ENCODE measurements at regions not wholly inside any gene's neighbourhood (a gene's known extent, or its start where the extent isn't known, plus 50 kb on each side); places are given as distances from the start of the nearest gene placed in this dataset.

DNA sequence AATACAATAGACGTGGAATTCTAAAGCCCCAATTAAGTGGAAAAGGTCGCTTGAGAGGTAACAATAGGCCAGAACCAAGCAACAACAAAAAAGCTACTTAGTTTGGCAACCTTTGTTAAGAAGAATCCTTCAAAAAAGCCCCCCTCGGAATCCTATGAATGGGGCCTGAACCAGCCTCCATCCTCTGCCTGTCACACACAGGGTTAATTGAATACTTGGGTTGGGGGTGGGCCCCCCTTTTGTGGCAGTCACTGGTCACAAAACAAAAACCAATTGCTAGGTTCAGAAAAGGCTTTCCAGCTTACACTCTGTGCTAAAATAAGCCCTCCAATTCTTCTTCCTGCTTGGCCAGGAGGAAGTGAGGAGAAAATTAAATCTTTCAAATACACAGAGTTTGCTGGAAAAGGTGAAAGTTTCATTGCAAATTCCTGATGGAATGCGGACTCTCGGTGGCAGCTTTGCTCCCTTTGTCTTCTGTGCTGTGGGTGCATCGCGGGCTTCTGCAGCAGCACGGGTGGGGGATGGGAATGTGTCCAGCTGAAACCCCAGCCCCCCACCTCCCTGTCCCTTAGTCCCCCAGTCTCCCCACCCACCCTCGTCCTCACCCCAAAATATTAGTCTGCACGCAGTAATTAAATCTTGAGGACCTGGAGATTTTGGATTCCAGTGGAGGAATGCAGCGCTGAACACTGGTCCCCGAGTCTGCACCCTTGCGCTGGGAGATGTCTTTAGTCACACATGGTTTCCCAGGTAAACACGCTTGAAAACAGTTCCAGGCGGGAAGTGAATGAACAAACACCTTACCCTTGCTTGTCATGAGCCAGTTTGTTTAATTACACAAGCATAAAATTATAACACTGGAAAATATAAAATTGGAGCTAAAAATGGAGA is 254.3 kb downstream of the SOX11 start:
- H3K27me3 Mint-ChIP-seq (ENCODE audit: low read depth, poor library complexity): peaks cover 10% of the 10 kb centered on the region
- peaks cover 30% of the 10 kb centered on the region for H3K4me1 Mint-ChIP-seq
- peak overlapping the region; percentile 64 for H3K4me3 Mint-ChIP-seq
- no peak overlapping the region for H3K27ac Mint-ChIP-seq
- no peaks in the 10 kb centered on the region for H3K9me3 Mint-ChIP-seq
- TF ChIP-seq, protein P1, sequence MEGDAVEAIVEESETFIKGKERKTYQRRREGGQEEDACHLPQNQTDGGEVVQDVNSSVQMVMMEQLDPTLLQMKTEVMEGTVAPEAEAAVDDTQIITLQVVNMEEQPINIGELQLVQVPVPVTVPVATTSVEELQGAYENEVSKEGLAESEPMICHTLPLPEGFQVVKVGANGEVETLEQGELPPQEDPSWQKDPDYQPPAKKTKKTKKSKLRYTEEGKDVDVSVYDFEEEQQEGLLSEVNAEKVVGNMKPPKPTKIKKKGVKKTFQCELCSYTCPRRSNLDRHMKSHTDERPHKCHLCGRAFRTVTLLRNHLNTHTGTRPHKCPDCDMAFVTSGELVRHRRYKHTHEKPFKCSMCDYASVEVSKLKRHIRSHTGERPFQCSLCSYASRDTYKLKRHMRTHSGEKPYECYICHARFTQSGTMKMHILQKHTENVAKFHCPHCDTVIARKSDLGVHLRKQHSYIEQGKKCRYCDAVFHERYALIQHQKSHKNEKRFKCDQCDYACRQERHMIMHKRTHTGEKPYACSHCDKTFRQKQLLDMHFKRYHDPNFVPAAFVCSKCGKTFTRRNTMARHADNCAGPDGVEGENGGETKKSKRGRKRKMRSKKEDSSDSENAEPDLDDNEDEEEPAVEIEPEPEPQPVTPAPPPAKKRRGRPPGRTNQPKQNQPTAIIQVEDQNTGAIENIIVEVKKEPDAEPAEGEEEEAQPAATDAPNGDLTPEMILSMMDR (IDR thresholded peaks at IDR 0.05): no peak
- H3K36me3 Mint-ChIP-seq (ENCODE audit: low read depth): no peaks in the 10 kb centered on the region
- DNase-seq: peak; percentile 21

DNA sequence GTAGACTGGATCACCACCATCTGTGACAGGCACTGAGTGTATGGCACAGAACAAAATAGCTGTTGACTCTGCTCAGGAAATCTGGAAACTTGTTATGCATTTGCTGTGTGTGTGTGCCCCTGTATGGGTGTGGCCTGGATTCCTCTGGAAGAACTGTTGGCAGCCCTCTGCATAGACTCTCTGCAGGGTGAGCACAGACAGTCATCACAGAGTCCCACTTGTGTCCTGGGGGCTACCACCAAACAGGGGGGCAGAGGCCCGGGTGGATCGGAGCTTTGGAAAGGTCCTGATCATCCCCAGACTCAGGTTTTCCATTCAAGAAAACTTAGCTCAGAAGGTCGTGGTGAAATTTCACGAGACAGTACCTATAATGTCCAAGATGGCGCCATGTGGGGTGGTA is 258.6 kb downstream of the SOX11 start:
- TF ChIP-seq, protein P1 (IDR thresholded peaks at IDR 0.05): no peak
- H3K36me3 Mint-ChIP-seq (ENCODE audit: low read depth): no peaks in the 10 kb centered on the region
- H3K27me3 Mint-ChIP-seq (ENCODE audit: low read depth, poor library complexity): no peaks in the 10 kb centered on the region
- no peak overlapping the region for H3K4me3 Mint-ChIP-seq
- no peak for DNase-seq
- H3K4me1 Mint-ChIP-seq: peaks cover 27% of the 10 kb centered on the region
- H3K27ac Mint-ChIP-seq: no peak overlapping the region
- H3K9me3 Mint-ChIP-seq: no peaks in the 10 kb centered on the region

DNA sequence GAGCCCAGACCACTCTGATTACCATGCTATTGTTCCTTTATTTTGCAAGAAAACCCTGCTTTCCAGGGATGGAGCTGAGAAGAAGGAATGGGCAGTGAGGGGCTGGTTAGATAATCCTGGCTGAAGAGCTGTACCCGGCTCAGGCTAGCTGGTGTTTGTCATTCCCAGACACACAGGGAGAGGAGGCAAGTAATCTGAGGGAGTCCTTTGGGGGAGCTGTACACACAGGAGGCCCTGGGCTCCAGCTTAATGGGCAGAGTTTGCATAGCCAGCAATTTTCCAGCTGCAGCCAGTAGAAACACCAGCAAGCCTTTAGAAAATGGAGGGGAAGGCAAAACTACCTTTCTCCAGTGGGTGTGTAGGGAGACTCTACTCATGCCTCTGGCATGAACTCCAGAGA is 259.3 kb downstream of the SOX11 start:
- no peaks in the 10 kb centered on the region for H3K36me3 Mint-ChIP-seq (ENCODE audit: low read depth)
- no peaks in the 10 kb centered on the region for H3K9me3 Mint-ChIP-seq
- no peaks in the 10 kb centered on the region for H3K27me3 Mint-ChIP-seq (ENCODE audit: low read depth, poor library complexity)
- H3K4me1 Mint-ChIP-seq: peaks cover 20% of the 10 kb centered on the region
- TF ChIP-seq, protein P1 (IDR thresholded peaks at IDR 0.05): no peak
- no peak overlapping the region for H3K4me3 Mint-ChIP-seq
- H3K27ac Mint-ChIP-seq: no peak overlapping the region
- DNase-seq: no peak

DNA sequence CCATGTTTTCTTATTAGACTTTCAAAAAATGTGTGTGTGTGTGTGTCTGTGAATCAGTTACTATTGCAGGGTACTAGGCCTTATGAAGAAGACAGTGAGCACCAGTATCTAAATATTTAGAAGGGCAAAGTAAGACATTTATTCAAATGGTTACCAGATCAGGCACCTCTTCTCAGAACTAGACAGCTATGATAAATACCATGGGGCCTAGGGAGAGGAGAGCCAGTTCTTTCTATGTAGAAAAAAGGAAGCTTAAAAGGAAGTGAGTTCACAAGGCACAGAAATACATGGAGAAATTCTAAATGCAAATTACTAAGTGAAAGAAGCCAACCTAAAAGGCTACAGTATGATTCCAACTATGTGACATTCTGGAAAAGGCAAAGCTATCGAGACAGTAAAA is 261.3 kb downstream of the SOX11 start:
- TF ChIP-seq, protein P1 (IDR thresholded peaks at IDR 0.05): no peak
- Mint-ChIP-seq H3K27ac (no peak overlapping the region), H3K4me1 (peaks cover 6% of the 10 kb centered on the region), H3K27me3 (ENCODE audit: low read depth, poor library complexity) (no peaks in the 10 kb centered on the region), H3K9me3 (peaks cover 7% of the 10 kb centered on the region), H3K4me3 (no peak overlapping the region), H3K36me3 (ENCODE audit: low read depth) (no peaks in the 10 kb centered on the region)
- no peak for DNase-seq

DNA sequence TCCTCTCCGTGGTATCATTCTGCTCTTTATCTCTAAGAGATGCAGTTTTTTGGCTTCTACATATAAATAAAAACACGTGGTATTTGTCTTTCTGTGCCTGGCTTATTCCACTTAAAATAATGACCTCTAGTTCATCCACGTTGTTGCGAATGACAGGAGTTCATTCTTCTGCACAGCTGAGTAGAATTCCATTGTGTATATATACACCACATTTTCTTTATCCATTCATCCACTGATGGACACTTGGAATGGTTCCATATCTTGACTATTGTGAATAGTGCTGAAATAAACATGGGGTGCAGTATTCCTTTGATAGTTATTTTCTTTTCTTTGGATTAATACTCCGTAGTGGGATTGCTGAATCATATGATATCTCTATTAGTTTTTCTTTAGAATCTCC is 262.3 kb downstream of the SOX11 start:
- Mint-ChIP-seq H3K9me3 (peaks cover 8% of the 10 kb centered on the region), H3K4me1 (peaks cover 6% of the 10 kb centered on the region), H3K4me3 (no peak overlapping the region), H3K36me3 (ENCODE audit: low read depth) (no peaks in the 10 kb centered on the region), H3K27ac (no peak overlapping the region), H3K27me3 (ENCODE audit: low read depth, poor library complexity) (no peaks in the 10 kb centered on the region)
- TF ChIP-seq, protein P1 (IDR thresholded peaks at IDR 0.05): no peak
- no peak for DNase-seq

DNA sequence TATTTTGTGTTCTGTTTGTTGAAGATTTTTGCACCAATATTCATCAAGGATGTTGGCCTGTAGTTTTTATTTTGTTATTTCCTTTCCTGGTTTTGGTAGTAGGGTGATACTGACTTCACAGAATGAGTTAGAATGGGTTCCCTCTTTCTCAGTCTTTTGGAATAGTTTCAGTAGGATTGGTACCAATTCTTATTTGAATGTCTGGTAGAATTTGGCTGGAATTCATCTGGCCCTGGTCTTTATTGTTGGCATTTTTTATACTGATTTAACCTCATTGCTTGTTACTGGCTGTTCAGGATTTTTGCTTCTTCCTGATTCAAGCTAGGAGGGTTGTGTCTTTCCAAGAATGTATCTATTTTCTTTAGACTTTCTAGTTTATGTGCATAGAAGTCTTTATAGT is 263.7 kb downstream of the SOX11 start:
- Mint-ChIP-seq H3K9me3 (peaks cover 12% of the 10 kb centered on the region), H3K27me3 (ENCODE audit: low read depth, poor library complexity) (no peaks in the 10 kb centered on the region), H3K4me3 (no peak overlapping the region), H3K36me3 (ENCODE audit: low read depth) (no peaks in the 10 kb centered on the region), H3K4me1 (peaks cover 6% of the 10 kb centered on the region), H3K27ac (no peak overlapping the region)
- TF ChIP-seq, protein P1 (IDR thresholded peaks at IDR 0.05): no peak
- no peak for DNase-seq
